IPS DF 4.7 (cell line): ENCODE measurements at regions not wholly inside any gene's neighbourhood (a gene's known extent, or its start where the extent isn't known, plus 50 kb on each side); places are given as distances from the start of the nearest gene placed in this dataset.

Source experiments
- DNase-seq: peaks from one replicate; pipeline ENCODE4 v3.0.0-alpha.2; 2013; ENCODE audit warnings: low spot score; ENCODE audit errors: extremely low read depth

DNA sequence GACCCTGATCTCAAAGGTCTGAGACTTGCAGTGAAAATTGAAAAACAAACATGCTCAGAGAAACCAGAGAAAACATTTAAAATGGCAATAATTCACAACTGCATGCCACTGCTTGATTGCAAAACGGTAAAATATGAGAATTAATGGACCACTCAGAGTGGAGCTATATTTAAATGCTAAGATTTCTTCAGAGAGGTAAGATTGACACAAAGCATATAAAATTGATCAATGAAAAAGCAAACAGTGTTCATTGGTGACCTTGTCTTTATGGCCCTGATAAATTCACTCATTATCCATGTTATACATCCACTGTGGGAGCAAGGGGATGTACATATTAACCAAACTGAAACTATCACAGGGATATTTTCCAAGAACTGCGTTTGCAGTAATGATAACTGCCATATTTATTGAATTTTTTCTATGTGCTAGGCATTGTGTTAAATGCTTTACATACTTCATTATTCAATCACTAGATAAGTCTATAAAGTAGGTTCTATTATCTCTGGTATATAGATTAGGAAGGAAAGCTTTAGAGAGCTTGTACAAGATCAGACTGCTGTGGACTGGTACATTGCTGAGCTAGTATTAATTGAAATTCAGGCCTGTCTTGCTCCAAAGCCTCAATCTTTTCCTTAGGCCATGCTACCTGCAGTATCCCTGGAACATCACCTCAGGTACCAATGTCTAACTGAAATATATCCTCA lies 113.9 kb upstream of the LMO3 start:
- DNase-seq = no peak

DNA sequence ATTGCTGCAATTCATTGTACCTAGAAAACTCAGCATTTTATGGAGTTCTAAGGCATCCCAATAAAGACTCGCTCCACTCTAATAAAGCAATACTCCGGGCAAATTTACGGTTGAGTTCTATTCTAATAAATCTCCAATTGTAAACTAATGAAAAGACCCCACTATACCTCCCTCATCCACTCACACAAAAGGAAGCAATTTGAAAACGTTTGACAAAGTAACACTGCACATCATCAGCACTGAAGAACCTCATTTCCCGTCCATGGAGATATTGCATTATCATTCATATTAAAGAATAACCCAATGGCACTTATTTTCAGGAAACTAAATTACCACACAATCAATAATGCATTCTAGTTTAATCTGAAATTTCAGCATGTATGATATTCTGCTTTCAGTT lies 111.0 kb upstream of the LMO3 start:
- DNase-seq = no peak

DNA sequence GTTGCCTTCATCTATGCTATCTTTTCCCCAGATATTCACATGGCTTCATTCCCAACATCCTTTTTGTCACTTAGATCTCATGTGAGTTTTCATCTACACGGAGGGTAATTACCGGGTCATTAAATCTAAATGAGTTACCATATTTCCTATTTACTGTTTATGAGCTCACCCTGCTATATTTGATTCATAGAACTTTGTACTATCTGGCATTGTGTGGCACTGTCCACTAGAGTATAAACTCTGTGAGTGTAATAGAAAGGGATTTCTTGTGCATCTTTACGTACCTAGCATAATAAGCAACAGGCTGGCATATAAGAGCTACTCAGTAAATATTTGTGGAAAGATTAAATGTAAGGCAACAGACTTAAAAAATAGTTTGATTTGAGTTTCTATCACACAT lies 86.1 kb upstream of the LMO3 start:
- no peak for DNase-seq

DNA sequence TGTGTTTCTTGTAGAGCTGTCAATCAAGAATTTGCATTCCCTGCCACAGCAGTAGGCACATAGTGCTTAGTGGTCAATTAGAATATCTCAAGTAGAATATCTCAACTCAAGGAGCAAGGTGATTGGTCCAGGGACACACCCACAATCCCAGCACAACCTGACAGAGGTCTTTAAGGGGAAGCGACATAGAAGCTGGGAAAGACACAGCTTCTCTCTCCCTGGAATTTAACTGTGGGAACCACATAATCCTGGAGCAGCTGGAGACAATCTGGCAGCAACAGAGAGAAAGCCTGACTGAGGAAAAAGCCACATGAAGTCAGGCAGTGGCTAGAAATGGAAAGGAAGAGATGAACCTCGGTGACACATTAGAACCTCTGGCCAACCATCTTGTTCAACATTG lies 85.7 kb upstream of the LMO3 start:
- no peak for DNase-seq

DNA sequence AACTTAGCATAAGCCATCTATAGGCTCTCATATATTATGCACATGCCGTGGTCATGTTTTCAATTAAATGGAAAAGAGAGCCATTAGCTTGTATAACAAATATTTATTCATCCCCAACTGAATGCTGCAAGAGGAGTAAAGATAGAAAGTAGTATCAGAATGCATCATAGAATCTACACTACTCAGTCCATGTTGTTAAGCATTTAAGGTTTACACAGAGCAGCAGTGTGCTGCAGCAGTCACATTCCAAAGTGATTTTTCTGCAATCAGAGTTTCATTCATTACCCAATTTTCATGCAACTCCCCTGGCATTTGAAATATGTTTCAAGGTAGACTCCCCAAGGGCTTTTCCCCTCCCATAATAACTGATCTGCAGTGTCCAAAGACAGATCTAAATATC lies 82.2 kb upstream of the LMO3 start:
- no peak for DNase-seq

DNA sequence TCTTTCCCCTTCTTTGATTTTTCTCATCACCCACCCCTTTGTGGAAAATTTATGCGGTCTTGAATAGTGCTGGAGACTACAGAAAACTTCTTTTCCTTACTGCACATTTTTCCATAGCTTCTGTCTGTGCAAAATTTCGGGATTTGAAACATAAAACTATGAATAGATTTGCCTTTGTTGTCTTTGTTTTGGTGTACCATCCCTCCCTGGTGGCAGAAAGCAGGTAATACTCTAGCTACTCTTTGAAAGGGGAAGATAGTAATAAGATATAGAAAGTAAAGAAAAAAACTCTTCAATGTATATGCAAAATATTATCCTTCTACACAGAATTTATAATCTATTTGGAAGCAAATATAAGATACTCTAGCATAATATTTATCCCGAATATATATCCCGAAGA lies 79.1 kb upstream of the LMO3 start:
- no peak for DNase-seq

DNA sequence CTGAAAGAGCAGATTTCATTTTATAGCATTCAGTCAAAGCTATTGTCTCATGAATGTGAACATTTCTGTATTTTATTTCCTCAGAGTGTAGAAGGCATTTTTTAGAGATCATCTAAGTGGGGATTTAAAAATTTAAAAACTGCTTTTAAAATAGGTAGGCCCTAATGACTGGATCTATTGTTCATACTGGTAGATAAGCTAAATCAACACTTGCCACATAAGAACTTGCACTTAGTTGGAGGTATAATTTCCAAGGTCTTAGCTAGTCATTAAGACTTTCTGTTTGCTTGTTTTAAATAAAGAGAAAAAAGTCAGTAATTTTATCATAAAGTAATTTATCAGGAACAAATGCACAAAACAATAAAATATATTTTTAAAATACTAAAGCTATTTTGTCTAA lies 75.2 kb upstream of the LMO3 start:
- no peak for DNase-seq

DNA sequence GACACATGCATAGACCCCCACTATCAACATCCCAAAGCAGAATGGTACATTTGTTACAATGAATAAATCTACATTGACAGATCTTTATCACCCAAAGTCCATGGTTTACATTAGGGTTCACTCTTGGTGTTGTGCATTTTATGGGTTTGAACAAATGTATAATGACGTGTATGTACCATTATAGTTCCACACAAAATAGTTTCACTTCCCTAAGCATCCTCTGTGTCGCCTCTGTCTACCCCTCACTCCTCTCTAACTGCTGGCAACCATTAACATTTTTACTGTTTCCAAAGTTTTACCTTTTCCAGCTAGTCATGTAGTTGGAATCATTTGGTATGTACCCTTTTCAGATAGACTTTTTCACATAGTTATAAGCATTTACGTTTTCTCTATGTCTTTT lies 69.5 kb upstream of the LMO3 start:
- no peak for DNase-seq

DNA sequence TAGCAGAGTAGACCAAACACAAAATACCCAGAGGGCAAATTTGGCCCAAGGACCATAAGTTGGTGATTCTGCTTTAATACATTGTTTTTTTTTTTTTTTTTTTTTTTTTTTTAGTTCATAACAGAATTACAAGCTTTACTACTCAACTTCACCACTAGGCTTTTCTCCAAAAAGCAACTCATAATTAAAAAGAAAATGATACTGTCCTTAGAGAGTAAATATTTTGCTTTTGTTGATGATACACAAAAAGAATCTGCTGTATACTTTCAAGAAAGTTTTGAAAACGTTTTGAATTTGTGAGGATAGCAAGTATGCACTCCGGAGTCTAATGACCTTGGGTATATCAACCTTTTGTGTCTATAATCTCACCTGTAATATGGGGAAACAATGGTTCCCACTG lies 68.9 kb upstream of the LMO3 start:
- DNase-seq = no peak

DNA sequence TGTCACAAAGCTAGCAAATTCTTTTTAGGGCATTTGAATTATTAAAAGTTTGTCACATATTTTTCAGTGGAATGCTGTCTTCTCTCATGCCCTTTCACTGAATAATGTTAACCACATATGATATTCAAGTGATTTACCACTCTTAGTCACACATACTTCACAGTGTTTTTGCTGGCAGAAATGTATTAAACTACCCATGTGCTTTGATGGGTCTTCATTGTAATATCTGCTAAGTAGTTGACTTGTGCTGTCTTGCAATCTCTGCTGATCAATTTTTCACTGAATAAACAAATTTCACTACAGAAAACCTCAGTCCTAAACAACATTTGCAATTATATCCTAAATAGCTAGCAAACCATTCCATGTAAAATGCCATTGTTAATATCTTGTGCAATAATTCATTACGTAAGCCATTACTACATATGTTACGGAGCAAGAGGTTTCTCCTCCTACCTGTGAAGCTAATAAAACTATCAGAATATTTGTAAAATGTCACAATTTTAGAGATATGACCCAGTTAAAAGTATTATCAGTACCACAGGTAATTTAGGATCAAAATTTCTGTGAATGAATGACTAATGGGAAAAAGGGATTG lies 64.6 kb upstream of the LMO3 start:
- no peak for DNase-seq

DNA sequence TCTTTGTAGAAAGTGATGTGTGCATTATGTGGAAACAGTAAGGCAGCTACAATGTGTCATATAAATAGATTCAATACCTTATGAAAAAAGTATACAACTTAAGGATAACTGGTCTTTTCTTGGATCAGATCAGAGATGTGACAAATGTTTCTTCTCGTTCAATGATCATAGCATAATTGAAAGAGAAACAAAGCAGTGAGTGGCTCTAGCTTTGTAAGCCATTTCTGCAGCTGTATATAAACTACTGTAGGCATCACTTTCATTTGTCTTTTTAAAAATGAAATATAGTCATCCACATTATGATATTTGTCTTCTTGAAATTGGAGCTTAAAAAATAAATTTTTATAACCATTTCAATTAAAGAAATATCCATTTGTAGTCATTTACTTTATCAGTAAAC lies 63.8 kb upstream of the LMO3 start:
- DNase-seq = no peak

DNA sequence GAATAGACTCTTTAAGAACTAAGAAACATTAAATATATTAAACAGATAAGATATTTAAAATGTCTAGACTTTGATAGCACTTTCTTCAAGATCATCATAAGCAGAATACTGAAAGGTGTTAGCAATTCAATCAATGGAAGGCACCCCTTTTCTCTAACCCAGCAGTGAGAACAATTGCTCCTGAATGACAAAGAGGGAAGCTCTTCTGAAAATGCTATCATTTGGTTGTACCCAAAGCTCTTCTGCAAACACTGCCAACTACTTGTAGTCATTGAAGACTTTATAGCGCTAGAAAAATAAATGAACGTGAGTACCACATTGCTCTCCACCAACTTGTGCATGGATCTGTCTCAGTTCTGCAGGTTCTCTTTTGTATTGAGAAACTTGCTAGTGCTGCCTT lies 62.2 kb upstream of the LMO3 start:
- DNase-seq = no peak

DNA sequence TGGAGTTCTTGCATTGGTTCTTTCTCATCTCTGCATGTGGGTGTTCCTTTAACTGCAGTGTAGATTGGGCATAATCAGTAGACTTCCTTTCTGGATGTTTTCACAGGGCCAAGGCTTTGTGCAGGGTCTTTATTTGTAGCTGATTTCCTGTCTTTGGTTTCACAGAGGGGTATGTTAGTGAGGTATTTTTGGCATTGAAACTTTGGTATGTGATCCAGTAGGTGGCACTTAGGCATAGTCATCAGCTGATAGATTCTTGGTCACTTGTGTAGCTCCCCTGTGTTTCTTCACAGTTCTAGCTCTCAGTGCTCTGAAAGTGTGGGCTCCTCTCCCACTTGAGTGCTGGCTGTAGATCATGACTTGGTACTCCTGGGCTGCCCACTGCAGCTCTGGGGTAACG lies 52.7 kb upstream of the LMO3 start:
- no peak for DNase-seq
